ENCODE measurements at regions not wholly inside any gene's neighbourhood (a gene's known extent, or its start where the extent isn't known, plus 50 kb on each side); places are given as distances from the start of the nearest gene placed in this dataset.
A peak's percentile ranks its signal among the peaks of the same experiment; 100 is the strongest.

DNA sequence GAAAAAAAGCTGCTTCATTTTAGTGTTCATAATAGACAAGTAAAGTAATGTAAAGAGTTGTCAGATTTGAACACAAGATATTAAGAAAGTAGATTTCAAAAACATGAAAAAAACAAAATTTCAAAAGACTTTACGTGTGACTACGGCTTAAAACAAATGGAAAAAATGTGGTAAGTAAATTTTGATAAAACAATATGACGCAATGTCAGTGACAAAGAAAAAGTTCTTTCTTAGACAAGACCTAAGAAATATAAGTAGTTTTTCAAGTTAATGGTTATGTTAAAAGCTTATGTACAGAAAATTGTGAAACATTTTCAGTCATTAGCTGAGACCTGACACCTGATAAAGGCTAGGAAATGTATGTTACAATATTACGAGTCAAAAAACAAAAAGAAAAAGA lies 73.7 kb upstream of the EYS start:
- H3K4me3 ChIP-seq (ENCODE audit: low read depth, low read length) = no peak overlapping the region
- H3K27me3 ChIP-seq (ENCODE audit: insufficient read depth, low read depth, severe bottlenecking) = no peaks in the 10 kb centered on the region
- TF ChIP-seq, protein P1, sequence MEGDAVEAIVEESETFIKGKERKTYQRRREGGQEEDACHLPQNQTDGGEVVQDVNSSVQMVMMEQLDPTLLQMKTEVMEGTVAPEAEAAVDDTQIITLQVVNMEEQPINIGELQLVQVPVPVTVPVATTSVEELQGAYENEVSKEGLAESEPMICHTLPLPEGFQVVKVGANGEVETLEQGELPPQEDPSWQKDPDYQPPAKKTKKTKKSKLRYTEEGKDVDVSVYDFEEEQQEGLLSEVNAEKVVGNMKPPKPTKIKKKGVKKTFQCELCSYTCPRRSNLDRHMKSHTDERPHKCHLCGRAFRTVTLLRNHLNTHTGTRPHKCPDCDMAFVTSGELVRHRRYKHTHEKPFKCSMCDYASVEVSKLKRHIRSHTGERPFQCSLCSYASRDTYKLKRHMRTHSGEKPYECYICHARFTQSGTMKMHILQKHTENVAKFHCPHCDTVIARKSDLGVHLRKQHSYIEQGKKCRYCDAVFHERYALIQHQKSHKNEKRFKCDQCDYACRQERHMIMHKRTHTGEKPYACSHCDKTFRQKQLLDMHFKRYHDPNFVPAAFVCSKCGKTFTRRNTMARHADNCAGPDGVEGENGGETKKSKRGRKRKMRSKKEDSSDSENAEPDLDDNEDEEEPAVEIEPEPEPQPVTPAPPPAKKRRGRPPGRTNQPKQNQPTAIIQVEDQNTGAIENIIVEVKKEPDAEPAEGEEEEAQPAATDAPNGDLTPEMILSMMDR (IDR thresholded peaks at IDR 0.05; ENCODE audit: low read depth, low read length) = no peak
- no peaks in the 10 kb centered on the region for H3K36me3 ChIP-seq
- DNase-seq = no peak
- H3K27ac ChIP-seq = no peak overlapping the region
- no peaks in the 10 kb centered on the region for H3K9me3 ChIP-seq (ENCODE audit: severe bottlenecking)

GRCh38 chr6:65776332-65776731 lies 69.3 kb upstream of the EYS start:
- Histone ChIP-seq H3K4me3 (ENCODE audit: low read depth, low read length) (no peak overlapping the region), H3K27me3 (ENCODE audit: insufficient read depth, low read depth, severe bottlenecking) (no peaks in the 10 kb centered on the region), H3K36me3 (no peaks in the 10 kb centered on the region), H3K27ac (no peak overlapping the region; the same call in 1 of the 2 replicates), H3K9me3 (ENCODE audit: severe bottlenecking) (no peaks in the 10 kb centered on the region)
- TF ChIP-seq, protein P1 (IDR thresholded peaks at IDR 0.05; ENCODE audit: low read depth, low read length) = peak; percentile 47; the same call in 1 of the 2 replicates
- peak; percentile 49 for DNase-seq

DNA sequence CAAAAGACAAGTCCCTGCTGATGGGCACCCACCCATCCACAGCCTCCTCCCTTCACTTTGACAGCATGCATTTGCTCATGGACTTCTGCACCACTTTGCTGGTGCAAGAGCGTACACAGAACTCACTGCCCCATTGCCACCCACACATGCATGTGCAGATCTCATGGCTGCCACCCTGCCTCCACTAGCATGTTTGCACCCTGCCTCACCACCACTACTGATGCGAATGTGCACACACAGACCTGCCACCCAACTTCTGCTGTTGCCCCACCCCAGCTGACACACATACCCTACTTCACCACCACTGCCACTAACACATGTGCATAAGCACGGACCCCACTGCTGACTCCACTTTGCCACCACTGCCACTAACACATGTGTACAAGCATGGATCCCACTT lies 64.9 kb upstream of the EYS start:
- no peak overlapping the region for H3K27ac ChIP-seq
- H3K27me3 ChIP-seq (ENCODE audit: insufficient read depth, low read depth, severe bottlenecking) = no peaks in the 10 kb centered on the region
- no peak for DNase-seq
- TF ChIP-seq, protein P1 (IDR thresholded peaks at IDR 0.05; ENCODE audit: low read depth, low read length) = no peak
- no peaks in the 10 kb centered on the region for H3K36me3 ChIP-seq
- no peaks in the 10 kb centered on the region for H3K9me3 ChIP-seq (ENCODE audit: severe bottlenecking)
- no peak overlapping the region for H3K4me3 ChIP-seq (ENCODE audit: low read depth, low read length)

GRCh38 chr6:65761890-65762289 lies 54.9 kb upstream of the EYS start:
- H3K27me3 ChIP-seq (ENCODE audit: insufficient read depth, low read depth, severe bottlenecking) = no peaks in the 10 kb centered on the region
- no peaks in the 10 kb centered on the region for H3K36me3 ChIP-seq
- no peak overlapping the region for H3K27ac ChIP-seq
- no peak overlapping the region for H3K4me3 ChIP-seq (ENCODE audit: low read depth, low read length)
- H3K9me3 ChIP-seq (ENCODE audit: severe bottlenecking) = no peaks in the 10 kb centered on the region
- TF ChIP-seq, protein P1 (IDR thresholded peaks at IDR 0.05; ENCODE audit: low read depth, low read length) = no peak
- no peak for DNase-seq

- no peak for DNase-seq
- H3K36me3 ChIP-seq = no peaks in the 10 kb centered on the region
- H3K27ac ChIP-seq = no peak overlapping the region
- TF ChIP-seq, protein P1 (IDR thresholded peaks at IDR 0.05; ENCODE audit: low read depth, low read length) = no peak
- H3K27me3 ChIP-seq (ENCODE audit: insufficient read depth, low read depth, severe bottlenecking) = no peaks in the 10 kb centered on the region
- H3K9me3 ChIP-seq (ENCODE audit: severe bottlenecking) = no peaks in the 10 kb centered on the region
- H3K4me3 ChIP-seq (ENCODE audit: low read depth, low read length) = no peak overlapping the region
Observed at GRCh38 chr6:65760285-65760684, 53.3 kb upstream of the EYS start.
